Spleen (tissue), 11 donors: ENCODE measurements at regions not wholly inside any gene's neighbourhood (a gene's known extent, or its start where the extent isn't known, plus 50 kb on each side); places are given as distances from the start of the nearest gene placed in this dataset.

ENCODE experiments used
- DNase-seq: peaks from one replicate; pipeline ENCODE4 v3.0.0-alpha.2; 2020
- H3K27ac ChIP-seq, 8 donors: fragments of 200-600 bp; sonication (generic) in 7 of 8; 1 replicate in 4 of 8; 2 replicates in 4 of 8; pipeline versions ENCODE4 v1.5.0 to v1.8.0; 2016 to 2021; ENCODE audit warnings: inconsistent platforms in 4 of 8, mild to moderate bottlenecking in 4 of 8, moderate library complexity in 1 of 8
- H3K27me3 ChIP-seq, 7 donors: fragments of 200-600 bp; sonication (generic) in 6 of 7; replicated peaks in 1 of 7; 1 replicate in 4 of 7; 2 replicates in 3 of 7; pipeline versions ENCODE4 v1.5.0 to v1.8.0; 2016 to 2021; ENCODE audit warnings: inconsistent platforms in 3 of 7, mild to moderate bottlenecking in 1 of 7
- H3K36me3 ChIP-seq, 6 donors: fragments of 200-600 bp; sonication (generic) in 5 of 6; 1 replicate in 4 of 6; 2 replicates in 2 of 6; pipeline versions ENCODE4 v1.5.0 to v1.8.0; 2016 to 2021; ENCODE audit warnings: inconsistent platforms in 2 of 6
- H3K4me1 ChIP-seq, 6 donors: fragments of 200-600 bp; sonication (generic) in 5 of 6; 1 replicate in 3 of 6; 2 replicates in 3 of 6; pipeline versions ENCODE4 v1.5.0 to v1.8.0; 2016 to 2021; ENCODE audit warnings: inconsistent platforms in 3 of 6
- H3K4me3 ChIP-seq, 8 donors: fragments of 200-600 bp; sonication (generic) in 7 of 8; 1 replicate in 4 of 8; 2 replicates in 4 of 8; pipeline versions ENCODE4 v1.5.0 to v1.8.0; 2016 to 2021; ENCODE audit warnings: inconsistent platforms in 4 of 8, mild to moderate bottlenecking in 4 of 8, moderate library complexity in 2 of 8
- H3K9me3 ChIP-seq, 8 donors: fragments of 200-600 bp; sonication (generic) in 7 of 8; 1 replicate in 4 of 8; 2 replicates in 4 of 8; pipeline versions ENCODE4 v1.5.0 to v1.8.0; 2016 to 2021; ENCODE audit warnings: inconsistent platforms in 4 of 8
- CTCF ChIP-seq, 11 experiments: fragments of 200-600 bp in 7 of 11; fragments of 450-650 bp in 4 of 11; sonication (generic) in 4 of 11; IDR thresholded peaks in 8 of 11; conservative IDR thresholded peaks in 3 of 11; 1 replicate in 7 of 11; 2 replicates in 4 of 11; pipeline versions ENCODE4 v1.4.0 to v1.8.0; 2016 to 2021; ENCODE audit warnings: antibody characterized with exemption in 11 of 11, inconsistent platforms in 4 of 11, mild to moderate bottlenecking in 1 of 11
- POLR2A ChIP-seq, 3 donors: fragments of 450-650 bp; IDR thresholded peaks; one replicate each; pipeline ENCODE4 v1.5.1; 2017; ENCODE audit warnings: antibody characterized with exemption in 3 of 3, mild to moderate bottlenecking in 1 of 3
- POLR2AphosphoS5 ChIP-seq, 3 donors: sonication (generic); formaldehyde crosslinking; IDR thresholded peaks; one replicate each; pipeline ENCODE4 v1.5.1; 2017; ENCODE audit warnings: antibody characterized with exemption in 3 of 3
- WGBS, 5 donors: extraction: QIAGEN DNeasy Blood & Tissue Kit in 3 of 5; methylation state at CpG; one replicate each; pipeline versions ENCODE4 v1.1.5 to v1.1.7; 2013 to 2018; 5-methylcytosine and 5-hydroxymethylcytosine counted together
- intact Hi-C: fragments of 100-400 bp; cut with DNase I; formaldehyde crosslinking; loops from one replicate; pipeline ENCODE4 v1.15.0; 2023; ENCODE audit warnings: low total_unique reads
- donor health status: healthy with polysubstance abuse.
- donor health status: DM: no; HTN: no; CAD: no; lungs with moderate emphysema.
- donor health status: DM: no; HTN: no; CAD: no.
- donor health status: Bipolar disorder and iron deficiency.
- donor health status: healthy.
- donor health status: DM: no; HTN: no; CAD: no.
- donor health status: DM: yes; HTN: yes; CAD: no.

GRCh38 chrX:519741-520140, 110.8 kb upstream of the SHOX start:
- intact Hi-C loops, result no loop called here
- no peak for DNase-seq

GRCh38 chrX:522456-522855, 108.1 kb upstream of the SHOX start:
- intact Hi-C loops, result no loop called here
- Histone ChIP-seq H3K4me1 (no peaks in the 10 kb centered on the region), H3K36me3 (no peaks in the 10 kb centered on the region), H3K4me3 (no peak overlapping the region), H3K9me3 (peaks cover 0 to 55% (median 14%) of the 10 kb centered on the region in 8 donors), H3K27me3 (peaks cover 0 to 8% (median 0%) of the 10 kb centered on the region in 7 donors), H3K27ac (no peak overlapping the region)
- no peak for TF ChIP-seq CTCF (IDR thresholded peaks at IDR 0.05 in 8 of 11, conservative IDR thresholded peaks at IDR 0.05 in 3 of 11)
- TF ChIP-seq POLR2A (IDR thresholded peaks at IDR 0.05), result no peak
- no peak for TF ChIP-seq POLR2AphosphoS5 (IDR thresholded peaks at IDR 0.05)
- DNase-seq, result no peak

More at GRCh38 chrX:519741-520140, 110.8 kb upstream of the SHOX start:
- TF ChIP-seq POLR2A (IDR thresholded peaks at IDR 0.05), result no peak
- TF ChIP-seq POLR2AphosphoS5 (IDR thresholded peaks at IDR 0.05), result no peak
- no peak for TF ChIP-seq CTCF (IDR thresholded peaks at IDR 0.05 in 8 of 11, conservative IDR thresholded peaks at IDR 0.05 in 3 of 11)
- Histone ChIP-seq H3K4me1 (no peaks in the 10 kb centered on the region), H3K9me3 (peaks cover 0 to 30% (median 4%) of the 10 kb centered on the region in 8 donors), H3K27me3 (peaks cover 0 to 18% (median 0%) of the 10 kb centered on the region in 7 donors), H3K27ac (no peak overlapping the region), H3K4me3 (no peak overlapping the region), H3K36me3 (no peaks in the 10 kb centered on the region)
- 13 to 51% (median 23%) methylated on average over 9 of the region's 9 CpGs for WGBS, 5 donors

- no peak for DNase-seq
- Histone ChIP-seq H3K4me3 (no peak overlapping the region), H3K27me3 (peaks cover 0 to 5% (median 0%) of the 10 kb centered on the region in 7 donors), H3K27ac (no peak overlapping the region), H3K4me1 (no peaks in the 10 kb centered on the region), H3K36me3 (no peaks in the 10 kb centered on the region), H3K9me3 (peaks cover 0 to 73% (median 19%) of the 10 kb centered on the region in 8 donors)
- WGBS, 5 donors, result 85 to 93% (median 91%) methylated on average over 8 of the region's 8 CpGs
- no peak for TF ChIP-seq POLR2A (IDR thresholded peaks at IDR 0.05)
- no peak for TF ChIP-seq CTCF (IDR thresholded peaks at IDR 0.05 in 8 of 11, conservative IDR thresholded peaks at IDR 0.05 in 3 of 11)
- TF ChIP-seq POLR2AphosphoS5 (IDR thresholded peaks at IDR 0.05), result no peak
- intact Hi-C loops, result no loop called here
Measured at GRCh38 chrX:525134-525533, 105.5 kb upstream of the SHOX start.

- intact Hi-C loops, result no loop called here
Measured at GRCh38 chrX:526295-527224, 104.0 kb upstream of the SHOX start.

More at GRCh38 chrX:526295-527224, 104.0 kb upstream of the SHOX start:
- no peak overlapping the region for H3K27ac ChIP-seq
- DNase-seq, result no peak
- 36 to 44% (median 42%) methylated on average over 25 to 29 of the region's 29 CpGs for WGBS, 5 donors
- no peak for TF ChIP-seq CTCF (IDR thresholded peaks at IDR 0.05 in 8 of 11, conservative IDR thresholded peaks at IDR 0.05 in 3 of 11)
- H3K4me3 ChIP-seq, result no peak overlapping the region
- no peaks in the 10 kb centered on the region for H3K4me1 ChIP-seq
- peaks cover 0 to 5% (median 0%) of the 10 kb centered on the region in 7 donors for H3K27me3 ChIP-seq
- H3K36me3 ChIP-seq, result no peaks in the 10 kb centered on the region
- H3K9me3 ChIP-seq, result peaks cover 0 to 65% (median 17%) of the 10 kb centered on the region in 8 donors
